Parathyroid adenoma (tissue), 2 donors: ENCODE measurements at regions not wholly inside any gene's neighbourhood (a gene's known extent, or its start where the extent isn't known, plus 50 kb on each side); places are given as distances from the start of the nearest gene placed in this dataset.

Experiments used
- H2AFZ ChIP-seq: fragments of 300-600 bp; sonication (generic); one replicate; pipeline ENCODE4 v1.7.0; 2017; ENCODE audit warnings: antibody characterized with exemption, mild to moderate bottlenecking
- H3K27ac ChIP-seq: fragments of 300-600 bp; sonication (generic); one replicate; pipeline ENCODE4 v1.7.0; 2017
- H3K27me3 ChIP-seq: fragments of 300-600 bp; sonication (generic); one replicate; pipeline ENCODE4 v1.7.0; 2017; ENCODE audit warnings: low read length; ENCODE audit not compliant: control insufficient read depth, insufficient read depth
- H3K36me3 ChIP-seq: fragments of 300-600 bp; sonication (generic); one replicate; pipeline ENCODE4 v1.7.0; 2017; ENCODE audit warnings: low read length; ENCODE audit not compliant: control insufficient read depth, insufficient read depth
- H3K4me1 ChIP-seq: fragments of 300-600 bp; sonication (generic); one replicate; pipeline ENCODE4 v1.7.0; 2017; ENCODE audit warnings: control low read depth
- H3K4me2 ChIP-seq: fragments of 300-600 bp; sonication (generic); one replicate; pipeline ENCODE4 v1.7.0; 2017; ENCODE audit warnings: low read length
- H3K4me3 ChIP-seq: fragments of 300-600 bp; sonication (generic); one replicate; pipeline ENCODE4 v1.7.0; 2017; ENCODE audit warnings: low read depth, low read length
- H3K79me2 ChIP-seq: fragments of 300-600 bp; sonication (generic); one replicate; pipeline ENCODE4 v1.7.0; 2017; ENCODE audit warnings: control low read depth
- H3K9ac ChIP-seq: fragments of 300-600 bp; sonication (generic); one replicate; pipeline ENCODE4 v1.7.0; 2017; ENCODE audit warnings: mild to moderate bottlenecking
- H3K9me3 ChIP-seq: fragments of 300-600 bp; sonication (generic); one replicate; pipeline ENCODE4 v1.7.0; 2017; ENCODE audit warnings: low read length; ENCODE audit not compliant: control insufficient read depth
- TF ChIP-seq, protein P1 (sequence below): fragments of 300-600 bp; sonication (generic); IDR thresholded peaks from one replicate; pipeline ENCODE4 v1.7.0; 2017; ENCODE audit warnings: antibody characterized with exemption, mild to moderate bottlenecking
- donor health status: primary hyperparathyroidism.

DNA sequence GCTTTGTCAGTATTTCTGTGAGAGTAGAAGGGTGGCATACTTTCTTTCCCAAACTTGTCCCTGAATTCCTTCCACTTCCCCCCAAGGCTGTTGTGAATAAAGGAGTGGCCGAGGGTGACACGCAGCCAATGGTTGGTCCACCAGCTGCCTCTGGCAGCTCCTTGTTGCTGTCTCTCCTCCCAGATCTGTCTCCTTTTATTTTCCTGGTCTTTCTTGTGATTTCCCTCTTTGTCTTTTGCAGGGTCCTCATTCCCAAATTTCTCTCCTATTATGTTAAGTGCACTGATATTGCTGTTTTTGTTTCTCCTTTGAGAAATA lies 137.5 kb upstream of the HMHB1 start:
- Histone ChIP-seq H3K4me2 (no peak overlapping the region), H3K27me3 (no peaks in the 10 kb centered on the region), H3K79me2 (no peaks in the 10 kb centered on the region), H2AFZ (no peak overlapping the region), H3K36me3 (no peaks in the 10 kb centered on the region), H3K9me3 (no peaks in the 10 kb centered on the region), H3K27ac (no peak overlapping the region), H3K4me3 (no peak overlapping the region), H3K9ac (no peak overlapping the region), H3K4me1 (no peaks in the 10 kb centered on the region)
- TF ChIP-seq, protein P1, sequence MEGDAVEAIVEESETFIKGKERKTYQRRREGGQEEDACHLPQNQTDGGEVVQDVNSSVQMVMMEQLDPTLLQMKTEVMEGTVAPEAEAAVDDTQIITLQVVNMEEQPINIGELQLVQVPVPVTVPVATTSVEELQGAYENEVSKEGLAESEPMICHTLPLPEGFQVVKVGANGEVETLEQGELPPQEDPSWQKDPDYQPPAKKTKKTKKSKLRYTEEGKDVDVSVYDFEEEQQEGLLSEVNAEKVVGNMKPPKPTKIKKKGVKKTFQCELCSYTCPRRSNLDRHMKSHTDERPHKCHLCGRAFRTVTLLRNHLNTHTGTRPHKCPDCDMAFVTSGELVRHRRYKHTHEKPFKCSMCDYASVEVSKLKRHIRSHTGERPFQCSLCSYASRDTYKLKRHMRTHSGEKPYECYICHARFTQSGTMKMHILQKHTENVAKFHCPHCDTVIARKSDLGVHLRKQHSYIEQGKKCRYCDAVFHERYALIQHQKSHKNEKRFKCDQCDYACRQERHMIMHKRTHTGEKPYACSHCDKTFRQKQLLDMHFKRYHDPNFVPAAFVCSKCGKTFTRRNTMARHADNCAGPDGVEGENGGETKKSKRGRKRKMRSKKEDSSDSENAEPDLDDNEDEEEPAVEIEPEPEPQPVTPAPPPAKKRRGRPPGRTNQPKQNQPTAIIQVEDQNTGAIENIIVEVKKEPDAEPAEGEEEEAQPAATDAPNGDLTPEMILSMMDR: no peak

DNA sequence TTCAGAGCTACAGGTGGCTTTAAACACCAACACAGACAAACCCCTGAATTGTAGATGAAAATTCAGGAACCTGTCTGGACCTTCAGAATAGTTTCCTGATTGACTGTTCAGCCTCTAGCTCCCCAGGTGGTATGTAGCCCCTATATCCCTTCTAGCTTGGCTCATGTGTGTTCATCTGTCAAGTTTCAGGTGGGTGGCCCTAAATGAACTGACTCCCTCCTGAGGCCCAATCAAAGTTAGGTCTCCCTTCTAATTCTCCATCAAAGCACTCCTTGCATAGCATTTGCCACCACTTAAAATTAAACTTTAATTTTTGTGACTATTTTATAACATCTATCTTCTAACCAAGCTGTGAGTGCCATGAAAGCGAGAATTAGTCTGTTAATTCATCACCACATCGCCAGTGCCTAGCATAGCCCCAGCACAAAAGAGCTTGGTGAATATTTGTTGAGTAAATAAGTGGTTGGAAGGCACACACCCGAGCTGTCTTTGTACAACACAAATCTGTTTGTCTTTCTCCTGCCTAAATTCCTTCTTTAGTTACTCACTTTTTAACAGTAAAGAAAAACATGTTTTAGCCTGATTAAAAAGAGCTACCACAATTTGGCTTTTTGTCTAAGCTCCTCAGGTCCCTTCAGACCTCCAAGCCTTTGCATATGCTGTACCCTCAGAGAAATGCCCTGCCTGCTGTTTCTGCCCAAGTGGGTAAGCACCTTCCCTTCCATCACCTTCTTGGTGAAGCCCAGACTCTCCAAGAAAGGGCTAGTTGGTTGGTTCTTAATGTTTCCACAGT lies 138.1 kb upstream of the HMHB1 start:
- H3K9me3 ChIP-seq: no peaks in the 10 kb centered on the region
- no peak overlapping the region for H2AFZ ChIP-seq
- H3K27ac ChIP-seq: no peak overlapping the region
- no peak overlapping the region for H3K4me3 ChIP-seq
- H3K36me3 ChIP-seq: no peaks in the 10 kb centered on the region
- no peaks in the 10 kb centered on the region for H3K4me1 ChIP-seq
- H3K27me3 ChIP-seq: no peaks in the 10 kb centered on the region
- H3K4me2 ChIP-seq: no peak overlapping the region
- H3K9ac ChIP-seq: no peak overlapping the region
- H3K79me2 ChIP-seq: no peaks in the 10 kb centered on the region
- TF ChIP-seq, protein P1: no peak

DNA sequence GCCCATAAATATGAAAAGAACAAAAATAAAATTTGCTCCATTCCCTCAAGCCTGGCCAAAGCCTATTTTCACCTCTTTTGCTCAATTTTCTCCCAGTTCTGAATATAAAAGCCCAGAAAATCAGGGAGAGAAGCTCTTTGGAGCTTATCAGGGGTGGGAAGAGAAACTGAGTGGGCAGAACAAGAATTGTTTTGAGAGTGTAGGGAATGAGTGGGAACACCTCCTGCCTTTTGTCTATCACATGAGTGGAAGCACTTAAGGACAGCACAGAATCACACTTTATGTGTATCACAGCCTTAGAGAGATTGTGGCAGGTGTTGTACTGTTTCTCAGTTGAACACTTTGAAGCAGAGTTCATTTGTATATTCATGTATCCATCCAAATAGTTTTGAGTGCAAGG lies 139.2 kb upstream of the HMHB1 start:
- Histone ChIP-seq H3K9me3 (no peaks in the 10 kb centered on the region), H2AFZ (no peak overlapping the region), H3K9ac (no peak overlapping the region), H3K27ac (no peak overlapping the region), H3K79me2 (no peaks in the 10 kb centered on the region), H3K4me3 (no peak overlapping the region), H3K36me3 (no peaks in the 10 kb centered on the region), H3K4me1 (no peaks in the 10 kb centered on the region), H3K27me3 (no peaks in the 10 kb centered on the region), H3K4me2 (no peak overlapping the region)
- TF ChIP-seq, protein P1: no peak

DNA sequence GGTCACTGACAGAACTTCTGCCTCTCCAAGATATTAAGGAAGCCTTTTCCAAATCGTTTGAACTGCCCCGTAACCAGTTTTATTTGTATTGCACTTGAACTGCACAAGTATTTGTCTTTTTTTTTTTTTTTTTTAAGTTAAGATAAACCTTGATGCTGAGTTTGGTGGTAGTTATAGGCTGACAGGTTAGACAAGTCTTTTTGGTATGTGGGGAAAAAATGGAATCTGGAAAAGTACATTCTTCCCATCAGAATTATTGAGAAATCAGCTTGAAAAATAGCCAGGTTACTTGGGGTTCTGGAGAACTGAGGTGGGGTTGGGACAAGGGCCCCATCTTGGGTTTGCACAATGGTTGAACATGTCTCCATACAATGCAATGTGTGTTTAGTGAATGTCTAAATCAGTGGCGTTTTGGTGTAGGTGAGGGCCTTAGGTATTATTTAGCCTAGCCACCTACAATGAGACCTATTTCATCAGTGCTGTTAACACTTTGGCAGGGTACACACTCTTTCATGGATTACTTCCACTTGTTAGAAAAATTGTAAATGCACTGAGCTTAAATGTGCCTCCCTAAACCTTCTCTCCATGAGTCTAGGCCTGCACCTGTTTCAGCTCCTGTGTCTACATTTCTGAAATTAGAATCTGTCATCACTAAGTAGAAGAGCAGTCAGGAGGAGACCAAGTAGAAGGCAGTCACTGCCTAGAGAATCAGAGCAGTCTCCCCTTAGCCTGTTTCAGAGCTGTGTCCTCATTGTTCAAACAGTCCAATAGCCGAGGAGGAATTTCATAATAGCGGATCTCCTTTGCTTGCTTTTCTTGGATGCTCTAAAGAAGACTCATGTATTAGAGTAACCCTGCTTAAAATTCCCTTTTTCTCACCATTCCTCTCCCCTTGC lies 140.0 kb upstream of the HMHB1 start:
- Histone ChIP-seq H3K9ac (no peak overlapping the region), H3K27me3 (no peaks in the 10 kb centered on the region), H3K4me2 (no peak overlapping the region), H3K36me3 (no peaks in the 10 kb centered on the region), H3K9me3 (no peaks in the 10 kb centered on the region), H3K4me1 (no peaks in the 10 kb centered on the region), H3K4me3 (no peak overlapping the region), H2AFZ (no peak overlapping the region), H3K79me2 (no peaks in the 10 kb centered on the region), H3K27ac (no peak overlapping the region)
- TF ChIP-seq, protein P1: no peak
